ENCODE measurements at regions not wholly inside any gene's neighbourhood (a gene's known extent, or its start where the extent isn't known, plus 50 kb on each side); places are given as distances from the start of the nearest gene placed in this dataset.

- H4K20me1 ChIP-seq (ENCODE audit: insufficient read depth, low read length): no peaks in the 10 kb centered on the region
- no peak overlapping the region for H3K4me3 ChIP-seq (ENCODE audit: low read length)
- no peak overlapping the region for H2AFZ ChIP-seq (ENCODE audit: low read length)
- DNase-seq: no peak
- H3K27ac ChIP-seq (ENCODE audit: low read length): no peak overlapping the region
- H3K36me3 ChIP-seq (replicated peaks; ENCODE audit: insufficient read depth, low read length): no peaks in the 10 kb centered on the region
- no peaks in the 10 kb centered on the region for H3K9me3 ChIP-seq (replicated peaks; ENCODE audit: insufficient read depth, low read length)
- H3K27me3 ChIP-seq (replicated peaks; ENCODE audit: insufficient read depth, low read length): no peaks in the 10 kb centered on the region
- no peaks in the 10 kb centered on the region for H3K79me2 ChIP-seq (ENCODE audit: low read length)
- H3F3A ChIP-seq (ENCODE audit: insufficient read depth, low read length): no peaks in the 10 kb centered on the region
- H3K4me1 ChIP-seq (ENCODE audit: low read length): no peaks in the 10 kb centered on the region
- H3K9ac ChIP-seq (ENCODE audit: low read length): no peak overlapping the region
- H3K9me2 ChIP-seq (replicated peaks; ENCODE audit: insufficient read depth, low read length): no peaks in the 10 kb centered on the region
- H3K4me2 ChIP-seq (ENCODE audit: low read depth, low read length): no peak overlapping the region
- TF ChIP-seq EZH2 (optimal IDR thresholded peaks at IDR 0.05; ENCODE audit: low read depth, low read length): no peak
- TF ChIP-seq CTCF (IDR thresholded peaks at IDR 0.05; ENCODE audit: low read length): no peak
- TF ChIP-seq EZH2phosphoT487 (IDR thresholded peaks at IDR 0.05; ENCODE audit: low read length): no peak
Measured at GRCh38 chr15:53840681-53841080, 81.2 kb upstream of the WDR72 start.

GRCh38 chr15:53837263-53837662 is 77.8 kb upstream of the WDR72 start:
- no peaks in the 10 kb centered on the region for H3K4me1 ChIP-seq (ENCODE audit: low read length)

GRCh38 chr15:53836618-53837017 is 77.2 kb upstream of the WDR72 start:
- H3K36me3 ChIP-seq (replicated peaks; ENCODE audit: insufficient read depth, low read length): no peaks in the 10 kb centered on the region
- no peak overlapping the region for H3K4me2 ChIP-seq (ENCODE audit: low read depth, low read length)
- H3K9ac ChIP-seq (ENCODE audit: low read length): no peak overlapping the region
- no peaks in the 10 kb centered on the region for H3F3A ChIP-seq (ENCODE audit: insufficient read depth, low read length)
- no peak for DNase-seq
- no peaks in the 10 kb centered on the region for H3K27me3 ChIP-seq (replicated peaks; ENCODE audit: insufficient read depth, low read length)
- no peaks in the 10 kb centered on the region for H3K79me2 ChIP-seq (ENCODE audit: low read length)
- H3K4me1 ChIP-seq (ENCODE audit: low read length): no peaks in the 10 kb centered on the region
- H3K9me2 ChIP-seq (replicated peaks; ENCODE audit: insufficient read depth, low read length): no peaks in the 10 kb centered on the region
- no peak overlapping the region for H2AFZ ChIP-seq (ENCODE audit: low read length)
- no peaks in the 10 kb centered on the region for H3K9me3 ChIP-seq (replicated peaks; ENCODE audit: insufficient read depth, low read length)
- H3K4me3 ChIP-seq (ENCODE audit: low read length): no peak overlapping the region
- TF ChIP-seq EZH2phosphoT487 (IDR thresholded peaks at IDR 0.05; ENCODE audit: low read length) (no peak), EZH2 (optimal IDR thresholded peaks at IDR 0.05; ENCODE audit: low read depth, low read length) (no peak), CTCF (IDR thresholded peaks at IDR 0.05; ENCODE audit: low read length) (no peak)
- no peaks in the 10 kb centered on the region for H4K20me1 ChIP-seq (ENCODE audit: insufficient read depth, low read length)
- H3K27ac ChIP-seq (ENCODE audit: low read length): no peak overlapping the region

More at GRCh38 chr15:53837263-53837662, 77.8 kb upstream of the WDR72 start:
- no peaks in the 10 kb centered on the region for H3K36me3 ChIP-seq (replicated peaks; ENCODE audit: insufficient read depth, low read length)
- H2AFZ ChIP-seq (ENCODE audit: low read length): no peak overlapping the region
- no peak overlapping the region for H3K27ac ChIP-seq (ENCODE audit: low read length)
- H3K4me2 ChIP-seq (ENCODE audit: low read depth, low read length): no peak overlapping the region
- H3K9me3 ChIP-seq (replicated peaks; ENCODE audit: insufficient read depth, low read length): no peaks in the 10 kb centered on the region
- H3K4me3 ChIP-seq (ENCODE audit: low read length): no peak overlapping the region
- peak; percentile 73 for DNase-seq
- no peaks in the 10 kb centered on the region for H3K27me3 ChIP-seq (replicated peaks; ENCODE audit: insufficient read depth, low read length)
- no peaks in the 10 kb centered on the region for H3F3A ChIP-seq (ENCODE audit: insufficient read depth, low read length)
- TF ChIP-seq EZH2phosphoT487 (IDR thresholded peaks at IDR 0.05; ENCODE audit: low read length) (no peak), CTCF (IDR thresholded peaks at IDR 0.05; ENCODE audit: low read length) (no peak), EZH2 (optimal IDR thresholded peaks at IDR 0.05; ENCODE audit: low read depth, low read length) (no peak)
- no peak overlapping the region for H3K9ac ChIP-seq (ENCODE audit: low read length)
- no peaks in the 10 kb centered on the region for H3K79me2 ChIP-seq (ENCODE audit: low read length)
- H3K9me2 ChIP-seq (replicated peaks; ENCODE audit: insufficient read depth, low read length): no peaks in the 10 kb centered on the region
- no peaks in the 10 kb centered on the region for H4K20me1 ChIP-seq (ENCODE audit: insufficient read depth, low read length)

All from MM.1S (cell line).